ENCODE measurements at regions not wholly inside any gene's neighbourhood (a gene's known extent, or its start where the extent isn't known, plus 50 kb on each side); places are given as distances from the start of the nearest gene placed in this dataset.

- no peak for DNase-seq
Observed at GRCh38 chr12:62078020-62078419, 182.2 kb upstream of the USP15 start.

- DNase-seq = no peak
Observed at GRCh38 chr12:62082448-62082847, 177.8 kb upstream of the USP15 start.

- DNase-seq = no peak
Observed at GRCh38 chr12:62098132-62098531, 162.1 kb upstream of the USP15 start.

- DNase-seq = no peak
Observed at GRCh38 chr12:62103748-62104147, 156.5 kb upstream of the USP15 start.

DNA sequence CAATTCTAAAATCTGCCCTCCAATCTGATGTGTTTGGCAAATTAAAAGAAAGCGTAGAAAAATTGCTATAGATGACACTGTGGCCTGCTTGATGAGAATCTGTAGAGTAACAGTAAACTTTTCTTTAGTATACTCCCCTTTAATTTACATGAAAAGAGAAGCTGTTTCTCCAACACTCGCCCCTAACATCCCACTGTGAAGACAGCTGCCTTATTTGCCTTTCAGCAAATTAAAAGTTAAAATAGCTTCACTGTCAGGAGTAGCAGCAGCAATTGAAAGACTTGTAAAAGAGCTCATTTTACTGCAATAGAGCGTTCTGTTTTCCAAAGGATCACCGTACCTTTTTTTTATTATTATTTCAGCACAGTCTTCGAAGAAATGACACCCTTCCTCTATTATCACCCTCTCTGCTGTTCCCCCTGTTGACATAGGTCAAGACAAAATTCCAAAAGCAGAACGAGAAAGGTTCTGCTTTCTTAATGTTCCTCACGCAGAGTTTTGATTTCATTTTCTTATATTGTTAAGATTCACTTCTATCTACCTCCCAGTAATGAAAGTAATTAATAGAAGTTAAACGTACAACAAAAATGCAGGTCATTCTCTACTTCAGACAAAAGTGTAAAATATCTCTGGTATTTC, 153.5 kb upstream of the USP15 start:
- DNase-seq = no peak

DNA sequence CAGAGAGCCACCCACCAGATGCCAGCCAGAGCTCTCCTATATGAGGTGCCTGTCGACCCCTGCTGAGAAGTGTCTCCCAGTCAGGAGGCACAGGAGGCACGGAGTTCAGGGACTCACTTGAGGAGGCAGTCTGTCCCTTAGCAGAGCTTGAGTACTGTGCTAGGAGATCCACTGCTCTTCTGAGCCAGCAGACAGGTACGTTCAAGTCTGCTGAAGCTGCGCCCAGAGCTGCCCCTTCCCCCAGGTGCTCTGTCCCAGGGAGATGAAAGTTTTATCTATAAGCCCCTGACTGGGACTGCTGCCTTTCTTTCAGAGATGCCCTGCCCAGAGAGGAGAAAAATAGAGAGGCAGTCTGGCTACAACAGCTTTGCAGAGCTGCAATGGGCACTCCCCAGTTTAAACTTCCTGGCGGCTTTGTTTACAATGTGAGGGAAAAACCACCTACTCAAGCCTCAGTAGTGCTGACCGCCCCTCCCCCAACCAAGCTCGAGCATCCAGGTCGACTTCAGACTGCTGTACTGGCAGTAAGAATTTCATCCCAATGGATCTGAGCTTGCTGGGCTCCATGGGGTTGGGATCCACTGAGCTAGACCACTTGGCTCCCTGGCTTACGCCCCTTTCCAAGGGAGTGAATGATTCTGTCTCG, 146.7 kb upstream of the USP15 start:
- no peak for DNase-seq

DNA sequence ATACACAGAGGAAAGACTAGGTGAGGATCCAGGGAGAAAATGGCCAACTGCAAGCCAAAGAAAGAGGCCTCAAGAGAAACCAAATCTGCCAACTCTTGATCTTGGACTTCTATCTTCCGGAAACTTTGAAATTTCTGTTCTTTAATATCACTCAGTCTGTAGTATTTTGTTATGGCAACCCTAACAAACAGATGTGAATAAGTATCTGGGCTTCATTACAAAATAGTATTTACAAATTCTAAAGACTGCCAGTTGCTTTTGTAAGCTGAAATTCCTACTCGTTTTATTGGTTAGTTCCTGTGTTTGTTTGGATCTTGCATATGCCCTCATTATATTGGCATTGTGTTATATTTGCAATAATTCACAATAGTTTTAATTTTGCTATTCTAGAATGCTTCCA, 143.2 kb upstream of the USP15 start:
- DNase-seq = no peak

- DNase-seq = peak; percentile 85
Observed at GRCh38 chr12:62123721-62124203, 136.4 kb upstream of the USP15 start.

DNA sequence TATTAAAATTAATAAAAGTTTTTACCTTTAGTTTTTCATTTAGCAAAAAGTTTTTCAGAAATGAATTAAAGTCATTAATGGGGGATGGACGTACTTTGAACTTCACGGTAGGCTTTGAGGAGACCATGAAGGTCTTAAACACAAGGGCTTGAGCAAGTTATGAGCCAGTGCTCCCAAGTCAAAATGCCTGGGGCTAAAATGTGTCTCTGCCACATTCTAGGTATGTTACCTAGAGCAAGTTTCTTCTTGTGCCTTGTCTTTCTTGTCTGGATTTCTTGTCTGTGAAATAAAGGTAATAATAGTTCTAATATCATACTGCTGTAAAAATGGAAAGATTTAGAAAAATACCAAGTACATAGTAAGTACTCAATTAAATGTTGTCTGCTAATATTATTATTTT, 132.7 kb upstream of the USP15 start:
- DNase-seq = no peak

- DNase-seq = peak; percentile 65
Observed at GRCh38 chr12:62128175-62128975, 131.8 kb upstream of the USP15 start.

GRCh38 chr12:62129291-62129690, 130.9 kb upstream of the USP15 start:
- peak; percentile 91 for DNase-seq

DNA sequence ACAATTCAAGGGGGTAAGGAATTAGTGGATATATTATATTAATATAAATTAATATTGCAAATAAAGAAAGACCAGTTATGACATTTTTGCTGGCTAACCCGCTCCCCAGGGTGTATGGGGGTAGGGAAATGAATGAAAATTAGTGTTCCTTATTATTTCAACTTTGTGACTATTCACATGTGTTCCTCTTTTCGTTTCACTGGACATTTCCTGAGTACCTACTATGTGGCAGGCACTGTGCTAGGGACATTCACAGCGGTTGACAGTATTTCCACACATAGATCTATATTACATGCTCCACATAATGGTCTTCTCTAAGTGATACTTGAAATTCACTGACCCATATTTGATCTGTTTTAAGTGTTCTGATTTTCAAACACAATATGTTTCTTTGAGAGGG, 129.8 kb upstream of the USP15 start:
- DNase-seq = peak; percentile 19

GRCh38 chr12:62130834-62131552, 129.2 kb upstream of the USP15 start:
- peak; percentile 83 for DNase-seq

DNA sequence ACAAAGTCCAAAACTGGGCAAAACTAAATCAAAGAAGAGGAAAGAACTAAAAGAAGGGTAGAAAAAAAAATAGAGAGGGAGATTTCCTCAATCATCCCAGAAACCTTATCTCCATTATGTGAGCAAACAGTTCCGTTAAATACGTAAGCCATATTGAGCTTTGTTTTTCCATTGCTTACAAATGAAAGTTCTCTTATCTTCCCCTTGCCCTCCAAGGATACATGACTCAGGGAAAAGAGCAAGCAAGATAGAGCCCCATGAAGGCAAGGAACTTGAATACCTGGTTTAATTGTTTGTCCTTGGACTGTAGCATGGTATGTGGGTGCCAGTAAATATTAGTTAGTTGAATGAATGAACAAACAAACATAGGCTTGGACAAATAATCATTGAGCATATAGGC, 126.8 kb upstream of the USP15 start:
- no peak for DNase-seq

DNA sequence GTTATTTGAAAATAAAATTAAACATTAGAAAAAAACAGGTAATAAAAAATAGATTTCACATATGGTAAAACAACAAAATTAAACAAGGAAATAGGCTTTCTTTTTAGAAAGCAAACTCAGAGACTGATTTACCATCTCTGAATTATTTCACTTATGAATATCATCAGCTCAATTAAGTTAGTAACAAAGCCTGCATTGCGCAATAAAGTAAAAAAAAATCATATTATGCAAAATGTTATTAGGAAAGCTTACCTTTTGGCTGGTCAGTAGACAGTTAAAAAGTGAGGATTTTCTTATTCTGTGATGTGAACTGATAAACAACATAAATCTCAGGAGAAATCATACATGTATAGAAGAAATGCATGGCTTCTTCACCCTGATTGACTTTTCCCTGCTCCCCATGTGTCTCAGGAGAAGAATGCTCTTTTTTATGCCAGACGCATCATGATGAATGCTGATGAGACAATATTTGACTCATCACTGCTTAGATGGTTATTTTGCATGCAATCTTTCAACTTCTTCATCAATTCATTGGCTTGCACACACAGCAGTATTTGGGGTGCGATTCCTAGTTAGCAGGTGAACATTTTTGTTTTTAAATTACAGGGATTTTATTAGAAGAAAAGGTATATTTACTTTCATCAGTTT, 124.5 kb upstream of the USP15 start:
- DNase-seq = no peak

DNA sequence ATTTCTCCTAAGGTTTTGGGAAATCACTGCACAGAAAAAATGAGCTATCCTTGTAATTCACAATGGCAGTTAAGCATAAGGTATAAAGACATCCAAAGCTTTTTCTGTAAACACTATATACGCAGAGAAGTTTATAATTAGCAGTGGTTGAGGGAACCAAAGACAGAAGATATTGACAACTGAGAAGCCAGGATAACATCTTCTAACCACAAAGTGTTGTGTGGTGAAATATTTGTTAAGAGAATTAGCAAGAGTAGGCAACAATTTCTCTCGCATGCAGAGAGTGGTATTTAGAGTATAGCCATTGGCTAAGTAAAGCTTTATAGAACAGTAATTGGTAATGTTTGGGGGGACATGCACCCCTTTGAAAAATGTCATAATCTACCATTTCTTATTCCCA, 123.7 kb upstream of the USP15 start:
- peak; percentile 58 for DNase-seq

DNA sequence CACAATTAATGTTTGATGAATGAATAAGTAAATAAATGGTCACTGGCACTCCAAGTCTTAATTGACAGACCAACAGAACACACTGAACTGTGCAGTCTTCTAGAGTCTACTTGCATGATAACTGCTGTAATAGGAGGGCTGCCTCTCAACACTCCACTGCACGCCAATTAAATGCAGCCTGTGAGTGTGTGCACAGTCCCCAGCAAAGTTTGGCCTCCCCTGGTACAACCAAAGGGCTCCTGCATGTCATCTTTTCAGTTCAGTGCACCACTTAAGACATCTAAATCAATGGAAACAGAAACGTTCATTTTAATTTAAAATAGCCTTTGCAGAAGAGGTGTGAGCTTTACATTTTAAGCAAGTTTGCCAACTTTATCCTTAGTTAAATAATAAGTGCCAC, 121.7 kb upstream of the USP15 start:
- no peak for DNase-seq

- DNase-seq = peak; percentile 49
Observed at GRCh38 chr12:62146318-62146717, 113.9 kb upstream of the USP15 start.

GRCh38 chr12:62158013-62158412, 102.2 kb upstream of the USP15 start:
- DNase-seq = no peak

DNA sequence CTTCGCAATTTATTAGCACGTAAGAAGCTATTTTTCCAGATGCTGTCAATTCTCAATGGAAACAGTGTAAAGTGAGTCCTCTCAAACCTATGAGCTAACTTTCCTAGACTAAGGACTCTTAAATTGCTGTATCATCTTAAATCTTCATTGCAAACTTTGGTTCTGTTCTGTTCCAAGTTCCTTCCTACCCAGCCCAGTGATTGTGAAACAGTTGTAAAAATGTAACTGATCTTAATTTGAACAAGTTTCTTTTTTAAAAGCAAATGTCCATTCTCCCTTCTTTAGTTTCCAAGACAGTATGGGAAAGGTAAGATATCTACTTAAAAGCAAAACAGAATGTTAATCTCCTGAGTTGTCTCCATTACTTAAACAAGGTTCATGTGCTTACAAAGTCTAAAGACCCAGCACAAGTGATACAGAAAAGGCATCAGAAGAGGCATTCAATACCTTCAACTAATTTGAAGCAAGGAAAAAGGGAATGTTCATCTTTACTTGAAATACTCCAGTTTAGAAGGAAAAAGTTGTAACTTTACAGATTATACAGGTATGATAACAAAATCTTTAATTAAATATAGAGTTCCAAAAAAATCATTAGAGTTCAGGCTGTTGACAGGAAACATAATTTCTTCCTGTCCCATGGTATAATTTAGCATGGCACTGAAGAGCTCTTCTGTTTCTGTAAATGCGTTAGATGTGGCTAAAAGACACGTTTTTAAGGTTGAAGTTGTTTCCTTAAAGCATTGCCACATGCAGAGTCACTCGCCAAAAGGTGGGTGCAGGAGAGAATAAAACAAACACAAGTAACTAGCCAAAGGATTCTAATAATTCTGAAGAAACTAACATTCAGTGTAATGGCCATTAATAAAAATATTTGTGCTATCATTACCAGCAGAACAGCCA, 101.5 kb upstream of the USP15 start:
- DNase-seq = peak; percentile 31

- no peak for DNase-seq
Observed at GRCh38 chr12:62162214-62162613, 98.0 kb upstream of the USP15 start.

- no peak for DNase-seq
Observed at GRCh38 chr12:62163368-62163767, 96.8 kb upstream of the USP15 start.
